Sigmoid colon (tissue), 6 donors: ENCODE measurements at regions not wholly inside any gene's neighbourhood (a gene's known extent, or its start where the extent isn't known, plus 50 kb on each side); places are given as distances from the start of the nearest gene placed in this dataset.
"Not testable (repeated sequence)": the region's sequence is repeated elsewhere in the genome, so short reads cannot be mapped to it uniquely, and the experiment has no call there.

Source experiments
- DNase-seq: peaks from one replicate; pipeline ENCODE4 v3.0.0-alpha.2; 2019
- H3K27ac ChIP-seq, 4 donors: fragments of 200-600 bp; sonication (generic); one replicate each; pipeline ENCODE4 v1.5.1; 2016 to 2019; ENCODE audit warnings: mild to moderate bottlenecking in 1 of 4
- H3K27me3 ChIP-seq, 3 donors: fragments of 200-600 bp; sonication (generic); one replicate each; pipeline ENCODE4 v1.5.1; 2019; ENCODE audit warnings: mild to moderate bottlenecking in 1 of 3
- H3K36me3 ChIP-seq, 4 donors: fragments of 200-600 bp; sonication (generic); one replicate each; pipeline ENCODE4 v1.5.1; 2016 to 2019
- H3K4me1 ChIP-seq, 4 donors: fragments of 200-600 bp; sonication (generic); one replicate each; pipeline ENCODE4 v1.5.1; 2017 to 2019
- H3K4me3 ChIP-seq, 4 donors: fragments of 200-600 bp; sonication (generic); one replicate each; pipeline ENCODE4 v1.5.1; 2017 to 2019; ENCODE audit warnings: mild to moderate bottlenecking in 2 of 4, moderate library complexity in 1 of 4
- H3K9me3 ChIP-seq, 4 donors: fragments of 200-600 bp in 3 of 4; sonication (generic) in 3 of 4; one replicate each; pipeline versions ENCODE4 v1.5.1 to v1.6.1; 2013 to 2019
- CTCF ChIP-seq, 4 experiments: fragments of 450-650 bp in 3 of 4; fragments of 200-600 bp in 1 of 4; IDR thresholded peaks; one replicate each; pipeline ENCODE4 v1.5.1; 2016 to 2019; ENCODE audit warnings: antibody characterized with exemption in 4 of 4, mild to moderate bottlenecking in 3 of 4, moderate library complexity in 2 of 4
- EP300 ChIP-seq, 4 donors: sonication (generic); formaldehyde crosslinking; IDR thresholded peaks; one replicate each; pipeline ENCODE4 v1.6.1; 2017; ENCODE audit warnings: antibody characterized with exemption in 4 of 4
- POLR2A ChIP-seq, 2 donors: fragments of 450-650 bp; IDR thresholded peaks; one replicate each; pipeline ENCODE4 v1.6.1; 2016; ENCODE audit warnings: antibody characterized with exemption in 2 of 2, mild to moderate bottlenecking in 2 of 2, moderate library complexity in 2 of 2
- POLR2AphosphoS5 ChIP-seq, 4 donors: sonication (generic); formaldehyde crosslinking; IDR thresholded peaks; one replicate each; pipeline ENCODE4 v1.6.1; 2017; ENCODE audit warnings: antibody characterized with exemption in 4 of 4
- WGBS, 2 donors: extraction: QIAGEN DNeasy Blood & Tissue Kit; methylation state at CpG; one replicate each; pipeline ENCODE4 v1.1.7; 2013; 5-methylcytosine and 5-hydroxymethylcytosine counted together
- intact Hi-C: fragments of 100-400 bp; cut with DNase I; formaldehyde crosslinking; loops from one replicate; pipeline ENCODE4 v1.15.1; 2023
- donor health status: healthy with polysubstance abuse.
- donor health status: healthy.

- Histone ChIP-seq H3K9me3 (peaks cover 0 to 5% (median 2%) of the 10 kb centered on the region in 4 donors), H3K27ac (no peak overlapping the region), H3K4me3 (no peak overlapping the region), H3K27me3 (no peaks in the 10 kb centered on the region), H3K4me1 (no peaks in the 10 kb centered on the region), H3K36me3 (no peaks in the 10 kb centered on the region)
- TF ChIP-seq EP300 (IDR thresholded peaks at IDR 0.05) (no peak), CTCF (IDR thresholded peaks at IDR 0.05) (no peak), POLR2AphosphoS5 (IDR thresholded peaks at IDR 0.05) (no peak), POLR2A (IDR thresholded peaks at IDR 0.05) (no peak)
- WGBS, 2 donors = 61 to 70% methylated on average over 7 of the region's 7 CpGs
- intact Hi-C loops = no loop called here
- no peak for DNase-seq
Measured at GRCh38 chr3:8020047-8020841, 481.4 kb upstream of the LMCD1 start.

GRCh38 chr3:8027954-8028353 is 473.7 kb upstream of the LMCD1 start:
- Histone ChIP-seq H3K4me3 (no peak overlapping the region), H3K4me1 (no peaks in the 10 kb centered on the region), H3K27ac (no peak overlapping the region), H3K9me3 (no peaks in the 10 kb centered on the region), H3K27me3 (no peaks in the 10 kb centered on the region), H3K36me3 (no peaks in the 10 kb centered on the region)
- 79 to 83% methylated on average over 1 of the region's 1 CpG for WGBS, 2 donors
- DNase-seq = no peak
- TF ChIP-seq POLR2A (IDR thresholded peaks at IDR 0.05) = no peak
- intact Hi-C loops = no loop called here

GRCh38 chr3:8050283-8050682 is 451.3 kb upstream of the LMCD1 start:
- Histone ChIP-seq H3K4me1 (no peaks in the 10 kb centered on the region), H3K9me3 (no peaks in the 10 kb centered on the region), H3K4me3 (no peak overlapping the region), H3K27ac (no peak overlapping the region), H3K27me3 (no peaks in the 10 kb centered on the region), H3K36me3 (no peaks in the 10 kb centered on the region)
- no peak for TF ChIP-seq EP300 (IDR thresholded peaks at IDR 0.05)
- no peak for TF ChIP-seq CTCF (IDR thresholded peaks at IDR 0.05)
- TF ChIP-seq POLR2AphosphoS5 (IDR thresholded peaks at IDR 0.05) = no peak
- TF ChIP-seq POLR2A (IDR thresholded peaks at IDR 0.05) = no peak
- no peak for DNase-seq
- 79 to 87% methylated on average over 2 of the region's 2 CpGs for WGBS, 2 donors
- intact Hi-C loops = no loop called here

- TF ChIP-seq POLR2AphosphoS5 (IDR thresholded peaks at IDR 0.05) = no peak
- no peak for TF ChIP-seq EP300 (IDR thresholded peaks at IDR 0.05)
- no peak for TF ChIP-seq POLR2A (IDR thresholded peaks at IDR 0.05)
- TF ChIP-seq CTCF (IDR thresholded peaks at IDR 0.05) = no peak
- no peak overlapping the region for H3K4me3 ChIP-seq
- H3K4me1 ChIP-seq = peaks cover 0 to 10% (median 0%) of the 10 kb centered on the region in 4 donors
- DNase-seq = no peak
- H3K36me3 ChIP-seq = no peaks in the 10 kb centered on the region
- intact Hi-C loops = no loop called here
- H3K27ac ChIP-seq = no peak overlapping the region
- no peaks in the 10 kb centered on the region for H3K27me3 ChIP-seq
- WGBS, 2 donors = 67 to 76% methylated on average over 7 of the region's 7 CpGs
- H3K9me3 ChIP-seq = no peaks in the 10 kb centered on the region
Measured at GRCh38 chr3:8052659-8053058, 449.0 kb upstream of the LMCD1 start.

- intact Hi-C loops, H3K27ac ChIP-seq, H3K36me3 ChIP-seq, H3K9me3 ChIP-seq, H3K4me3 ChIP-seq, H3K4me1 ChIP-seq, H3K27me3 ChIP-seq, DNase-seq: not testable (repeated sequence)
- 83 to 88% methylated on average over 9 of the region's 9 CpGs for WGBS, 2 donors
Measured at GRCh38 chr3:8068135-8068534, 433.5 kb upstream of the LMCD1 start.

- Histone ChIP-seq H3K27ac (no peak overlapping the region), H3K4me3 (no peak overlapping the region), H3K36me3 (no peaks in the 10 kb centered on the region), H3K27me3 (no peaks in the 10 kb centered on the region), H3K4me1 (no peaks in the 10 kb centered on the region), H3K9me3 (no peaks in the 10 kb centered on the region)
- intact Hi-C loops = no loop called here
- TF ChIP-seq POLR2AphosphoS5 (IDR thresholded peaks at IDR 0.05) = no peak
- no peak for TF ChIP-seq EP300 (IDR thresholded peaks at IDR 0.05)
- TF ChIP-seq POLR2A (IDR thresholded peaks at IDR 0.05) = no peak
- no peak for TF ChIP-seq CTCF (IDR thresholded peaks at IDR 0.05)
- WGBS, 2 donors = 28 to 66% methylated on average over 1 of the region's 1 CpG
- no peak for DNase-seq
Measured at GRCh38 chr3:8069471-8069870, 432.2 kb upstream of the LMCD1 start.
